ENCODE measurements at regions not wholly inside any gene's neighbourhood (a gene's known extent, or its start where the extent isn't known, plus 50 kb on each side); places are given as distances from the start of the nearest gene placed in this dataset.

- H3K36me3 ChIP-seq (ENCODE audit: control insufficient read depth, insufficient read depth, low read length): no peaks in the 10 kb centered on the region
- H3K79me2 ChIP-seq (ENCODE audit: control insufficient read depth, insufficient read depth, low read length): no peaks in the 10 kb centered on the region
- H3K4me1 ChIP-seq (ENCODE audit: control insufficient read depth, extremely low read depth, insufficient read depth, low read length): no peaks in the 10 kb centered on the region
- H3K9me3 ChIP-seq (ENCODE audit: control insufficient read depth, insufficient read depth, low read depth, low read length): no peaks in the 10 kb centered on the region
- no peak for DNase-seq (ENCODE audit: low read depth in 2 of 2)
- no peak overlapping the region for H3K9ac ChIP-seq (ENCODE audit: insufficient read depth, low read length)
- no peak overlapping the region for H2AFZ ChIP-seq (ENCODE audit: low read length)
- H4K20me1 ChIP-seq (ENCODE audit: control insufficient read depth, extremely low read depth, insufficient read depth, low read length): no peaks in the 10 kb centered on the region
- TF ChIP-seq EZH2 (IDR thresholded peaks at IDR 0.05; ENCODE audit: low read length, missing control alignments) (no peak), CTCF (conservative IDR thresholded peaks at IDR 0.05 in 1 of 2, IDR thresholded peaks at IDR 0.05 in 1 of 2; ENCODE audit: low read depth in 1 of 2, low read length in 2 of 2) (no peak)
- H3K4me3 ChIP-seq (replicated peaks in 1 of 4; ENCODE audit: control extremely low read depth in 1 of 4, insufficient read depth in 1 of 4, low read depth in 3 of 4, low read length in 4 of 4): no peak overlapping the region
- no peaks in the 10 kb centered on the region for H3K27me3 ChIP-seq (ENCODE audit: control insufficient read depth, insufficient read depth, low read length)
- no peak overlapping the region for H3K27ac ChIP-seq (ENCODE audit: insufficient read depth, low read length)
- no peak overlapping the region for H3K4me2 ChIP-seq (ENCODE audit: extremely low read depth, insufficient read depth, low read length)
Measured at GRCh38 chr15:98402486-98402885, 245.9 kb upstream of the IGF1R start.

GRCh38 chr15:98403169-98403568 lies 245.2 kb upstream of the IGF1R start:
- Histone ChIP-seq H3K36me3 (ENCODE audit: control insufficient read depth, insufficient read depth, low read length) (no peaks in the 10 kb centered on the region), H3K27ac (ENCODE audit: insufficient read depth, low read length) (no peak overlapping the region), H2AFZ (ENCODE audit: low read length) (no peak overlapping the region), H3K4me2 (ENCODE audit: extremely low read depth, insufficient read depth, low read length) (no peak overlapping the region), H3K9me3 (ENCODE audit: control insufficient read depth, insufficient read depth, low read depth, low read length) (no peaks in the 10 kb centered on the region), H4K20me1 (ENCODE audit: control insufficient read depth, extremely low read depth, insufficient read depth, low read length) (no peaks in the 10 kb centered on the region), H3K27me3 (ENCODE audit: control insufficient read depth, insufficient read depth, low read length) (no peaks in the 10 kb centered on the region), H3K79me2 (ENCODE audit: control insufficient read depth, insufficient read depth, low read length) (no peaks in the 10 kb centered on the region), H3K4me3 (replicated peaks in 1 of 4; ENCODE audit: control extremely low read depth in 1 of 4, insufficient read depth in 1 of 4, low read depth in 3 of 4, low read length in 4 of 4) (no peak overlapping the region), H3K4me1 (ENCODE audit: control insufficient read depth, extremely low read depth, insufficient read depth, low read length) (no peaks in the 10 kb centered on the region), H3K9ac (ENCODE audit: insufficient read depth, low read length) (no peak overlapping the region)
- no peak for DNase-seq (ENCODE audit: low read depth in 2 of 2)
- TF ChIP-seq EZH2 (IDR thresholded peaks at IDR 0.05; ENCODE audit: low read length, missing control alignments) (no peak), CTCF (conservative IDR thresholded peaks at IDR 0.05 in 1 of 2, IDR thresholded peaks at IDR 0.05 in 1 of 2; ENCODE audit: low read depth in 1 of 2, low read length in 2 of 2) (no peak)

GRCh38 chr15:98403569-98403968 lies 244.8 kb upstream of the IGF1R start:
- no peaks in the 10 kb centered on the region for H3K36me3 ChIP-seq (ENCODE audit: control insufficient read depth, insufficient read depth, low read length)
- H2AFZ ChIP-seq (ENCODE audit: low read length): no peak overlapping the region
- H3K4me1 ChIP-seq (ENCODE audit: control insufficient read depth, extremely low read depth, insufficient read depth, low read length): no peaks in the 10 kb centered on the region
- H3K79me2 ChIP-seq (ENCODE audit: control insufficient read depth, insufficient read depth, low read length): no peaks in the 10 kb centered on the region
- no peak overlapping the region for H3K4me2 ChIP-seq (ENCODE audit: extremely low read depth, insufficient read depth, low read length)
- no peak overlapping the region for H3K4me3 ChIP-seq (replicated peaks in 1 of 4; ENCODE audit: control extremely low read depth in 1 of 4, insufficient read depth in 1 of 4, low read depth in 3 of 4, low read length in 4 of 4)
- no peak overlapping the region for H3K27ac ChIP-seq (ENCODE audit: insufficient read depth, low read length)
- H3K27me3 ChIP-seq (ENCODE audit: control insufficient read depth, insufficient read depth, low read length): no peaks in the 10 kb centered on the region
- no peaks in the 10 kb centered on the region for H4K20me1 ChIP-seq (ENCODE audit: control insufficient read depth, extremely low read depth, insufficient read depth, low read length)
- DNase-seq (ENCODE audit: low read depth in 2 of 2): no peak
- no peak for TF ChIP-seq EZH2 (IDR thresholded peaks at IDR 0.05; ENCODE audit: low read length, missing control alignments)
- TF ChIP-seq CTCF (conservative IDR thresholded peaks at IDR 0.05 in 1 of 2, IDR thresholded peaks at IDR 0.05 in 1 of 2; ENCODE audit: low read depth in 1 of 2, low read length in 2 of 2): no peak
- no peak overlapping the region for H3K9ac ChIP-seq (ENCODE audit: insufficient read depth, low read length)
- no peaks in the 10 kb centered on the region for H3K9me3 ChIP-seq (ENCODE audit: control insufficient read depth, insufficient read depth, low read depth, low read length)
